IMR-90 (cell line): ENCODE measurements at regions not wholly inside any gene's neighbourhood (a gene's known extent, or its start where the extent isn't known, plus 50 kb on each side); places are given as distances from the start of the nearest gene placed in this dataset.

Experiments used
- ATAC-seq: fragments of 200-7000 bp; cut with Tn5 transposase; 2 replicates; pipeline ENCODE4 v1.9.1; 2020; ENCODE audit warnings: low read depth, mild to moderate bottlenecking, moderate library complexity
- BruUV-seq: library from RNA; stranded (reverse); fragments of 400-500 nt; replicated peaks from 2 replicates; lab custom pipeline; 2021; lab: Mats Ljungman, UMichigan
- CTCF ChIA-PET: fragments of 300-600 bp; formaldehyde crosslinking; extraction: SDS; loops from one replicate; lab custom pipeline; 2021; ENCODE audit warnings: antibody characterized with exemption; lab: Yijun Ruan, JAX
- POLR2A ChIA-PET: fragments of 300-600 bp; sonication (Branson Sonifier 250); formaldehyde crosslinking; loops from one replicate; lab custom pipeline; 2022; ENCODE audit warnings: antibody characterized with exemption; ENCODE audit not compliant: unreplicated experiment; lab: Charles Lee
- DNase-seq: peaks from one replicate; pipeline ENCODE4 v3.0.0; 2013
- H2AFZ ChIP-seq: replicated peaks from 2 replicates; pipeline ENCODE3; 2013; ENCODE audit warnings: low read length, mild to moderate bottlenecking; ENCODE audit not compliant: poor library complexity
- H2AK5ac ChIP-seq: 2 replicates; pipeline ENCODE4 v1.6.1; 2013; ENCODE audit warnings: low read depth, low read length, inconsistent platforms
- H2AK9ac ChIP-seq: replicated peaks from 2 replicates; pipeline ENCODE3; 2013; ENCODE audit warnings: mild to moderate bottlenecking, low read depth, low read length, moderate library complexity; ENCODE audit not compliant: poor library complexity
- H2BK120ac ChIP-seq: 2 replicates; pipeline ENCODE4 v1.6.1; 2013; ENCODE audit warnings: low read depth, low read length, inconsistent platforms
- H2BK15ac ChIP-seq: 3 replicates; pipeline ENCODE4 v1.6.1; 2013; ENCODE audit warnings: low read depth, low read length, inconsistent platforms
- H2BK20ac ChIP-seq: 2 replicates; pipeline ENCODE4 v1.6.1; 2013; ENCODE audit warnings: low read depth, mild to moderate bottlenecking, inconsistent platforms, low read length, moderate library complexity
- H2BK5ac ChIP-seq: 2 replicates; pipeline ENCODE4 v1.6.1; 2013; ENCODE audit warnings: mild to moderate bottlenecking, low read depth, low read length, inconsistent platforms; ENCODE audit not compliant: poor library complexity, severe bottlenecking
- H3K14ac ChIP-seq: replicated peaks from 2 replicates; pipeline ENCODE4 v1.6.1; 2013; ENCODE audit warnings: low read depth, low read length, inconsistent platforms
- H3K18ac ChIP-seq: 2 replicates; pipeline ENCODE4 v1.6.1; 2013; ENCODE audit warnings: low read depth, low read length, control low read depth
- H3K23ac ChIP-seq: 2 replicates; pipeline ENCODE4 v1.6.1; 2013; ENCODE audit warnings: low read depth, low read length, inconsistent platforms
- H3K27ac ChIP-seq: 2 replicates; pipeline ENCODE4 v1.5.1; 2013; ENCODE audit warnings: mild to moderate bottlenecking, control low read depth, low read length; ENCODE audit not compliant: insufficient read depth
- H3K27me3 ChIP-seq: 2 replicates; pipeline ENCODE4 v1.6.1; 2013; ENCODE audit warnings: low read length; ENCODE audit not compliant: control insufficient read depth, insufficient read depth
- H3K36me3 ChIP-seq: 2 replicates; pipeline ENCODE4 v1.6.1; 2013; ENCODE audit warnings: low read length, mixed read lengths; ENCODE audit not compliant: control insufficient read depth, insufficient read depth
- H3K4ac ChIP-seq: 2 replicates; pipeline ENCODE4 v1.6.1; 2013; ENCODE audit warnings: low read depth, low read length, inconsistent platforms
- H3K4me1 ChIP-seq: 2 replicates; pipeline ENCODE4 v1.6.1; 2013; ENCODE audit warnings: low read length, mixed read lengths; ENCODE audit not compliant: control insufficient read depth, insufficient read depth
- H3K4me2 ChIP-seq: 2 replicates; pipeline ENCODE4 v1.6.1; 2013; ENCODE audit warnings: low read depth, mild to moderate bottlenecking, control low read depth, low read length, moderate library complexity
- H3K4me3 ChIP-seq: 2 replicates; pipeline ENCODE4 v1.5.1; 2013; ENCODE audit warnings: low read depth, mild to moderate bottlenecking, control low read depth, low read length, moderate library complexity; ENCODE audit not compliant: insufficient read depth
- H3K56ac ChIP-seq: 2 replicates; pipeline ENCODE4 v1.6.1; 2013; ENCODE audit warnings: low read length, inconsistent platforms; ENCODE audit not compliant: insufficient read depth; ENCODE audit errors: extremely low read depth
- H3K79me1 ChIP-seq, 2 experiments: 2 replicates each; pipeline ENCODE4 v1.6.1; 2013; ENCODE audit warnings: low read length in 2 of 2, inconsistent platforms in 1 of 2, low read depth in 1 of 2
- H3K9ac ChIP-seq: 2 replicates; pipeline ENCODE4 v1.6.1; 2013; ENCODE audit warnings: low read depth, low read length, control low read depth
- H3K9me1 ChIP-seq: 2 replicates; pipeline ENCODE4 v1.6.1; 2013; ENCODE audit warnings: low read length, inconsistent platforms; ENCODE audit not compliant: insufficient read depth
- H3K9me3 ChIP-seq: 2 replicates; pipeline ENCODE4 v1.6.1; 2013; ENCODE audit warnings: low read length; ENCODE audit not compliant: control insufficient read depth, insufficient read depth
- H4K20me1 ChIP-seq: 2 replicates; pipeline ENCODE4 v1.6.1; 2013; ENCODE audit warnings: low read length, inconsistent platforms; ENCODE audit not compliant: insufficient read depth
- H4K5ac ChIP-seq: 2 replicates; pipeline ENCODE4 v1.6.1; 2013; ENCODE audit warnings: mild to moderate bottlenecking, low read depth, low read length, control low read depth
- H4K8ac ChIP-seq, 2 experiments: 2 replicates each; pipeline ENCODE4 v1.6.1; 2013; ENCODE audit warnings: low read depth in 2 of 2, low read length in 2 of 2, control low read depth in 1 of 2, inconsistent platforms in 1 of 2
- H4K91ac ChIP-seq: 2 replicates; pipeline ENCODE4 v1.6.1; 2013; ENCODE audit warnings: low read depth, low read length, inconsistent platforms; ENCODE audit not compliant: insufficient read depth
- CHD1 ChIP-seq: IDR thresholded peaks from 2 replicates; pipeline ENCODE4 v1.6.1; 2012; ENCODE audit warnings: low read depth, low read length, improper control_type of control experiment
- CTCF ChIP-seq: conservative IDR thresholded peaks from 2 replicates; pipeline ENCODE4 v1.5.1; 2012; ENCODE audit warnings: mild to moderate bottlenecking, low read depth, low read length, improper control_type of control experiment
- MAFK ChIP-seq: IDR thresholded peaks from 2 replicates; pipeline ENCODE4 v1.6.1; 2012; ENCODE audit warnings: low read depth, low read length, improper control_type of control experiment
- MXI1 ChIP-seq: IDR thresholded peaks from 2 replicates; pipeline ENCODE4 v1.6.1; 2012; ENCODE audit warnings: low read depth, mild to moderate bottlenecking, low read length, moderate library complexity, borderline replicate concordance
- NFE2L2 ChIP-seq: fragments of 150-350 bp; IDR thresholded peaks from 2 replicates; pipeline ENCODE4 v1.6.1; 2016; ENCODE audit warnings: low read depth, mild to moderate bottlenecking, low read length
- RCOR1 ChIP-seq: IDR thresholded peaks from 2 replicates; pipeline ENCODE4 v1.6.1; 2012; ENCODE audit warnings: mild to moderate bottlenecking, low read length, improper control_type of control experiment; ENCODE audit not compliant: insufficient replicate concordance
- RFX5 ChIP-seq: IDR thresholded peaks from 2 replicates; pipeline ENCODE4 v1.8.0; 2012; ENCODE audit warnings: low read depth, mild to moderate bottlenecking, low read length, moderate library complexity
- SMC3 ChIP-seq: fragments of 150-350 bp; IDR thresholded peaks from 2 replicates; pipeline ENCODE4 v1.6.1; 2016; ENCODE audit warnings: low read depth, mild to moderate bottlenecking, antibody characterized with exemption, low read length, moderate library complexity
- USF2 ChIP-seq: fragments of 150-350 bp; IDR thresholded peaks from 2 replicates; pipeline ENCODE4 v1.6.1; 2017; ENCODE audit warnings: mild to moderate bottlenecking, antibody characterized with exemption, low read length, low read depth
- dilution Hi-C: fragments of 300-500 bp; cut with HindIII; formaldehyde crosslinking; loops from one replicate; pipeline ENCODE4 v1.14.3; 2018; ENCODE audit warnings: low sequenced_read_pairs; ENCODE audit not compliant: unreplicated experiment
- in situ Hi-C: fragments of 300-500 bp; cut with MboI; formaldehyde crosslinking; loops from 3 replicates; pipeline ENCODE4 v1.14.3; 2019; ENCODE audit warnings: low sequenced_read_pairs, inconsistent platforms, mixed read lengths
- intact Hi-C: fragments of 100-400 bp; cut with micrococcal nuclease; formaldehyde crosslinking; loops from 2 replicates; pipeline ENCODE4 v1.10.0; 2022
- TF ChIP-seq, protein P1 (sequence below): fragments of 150-350 bp; IDR thresholded peaks from 2 replicates; pipeline ENCODE4 v1.6.1; 2016; ENCODE audit warnings: low read depth, mild to moderate bottlenecking, low read length, moderate library complexity, borderline replicate concordance

DNA sequence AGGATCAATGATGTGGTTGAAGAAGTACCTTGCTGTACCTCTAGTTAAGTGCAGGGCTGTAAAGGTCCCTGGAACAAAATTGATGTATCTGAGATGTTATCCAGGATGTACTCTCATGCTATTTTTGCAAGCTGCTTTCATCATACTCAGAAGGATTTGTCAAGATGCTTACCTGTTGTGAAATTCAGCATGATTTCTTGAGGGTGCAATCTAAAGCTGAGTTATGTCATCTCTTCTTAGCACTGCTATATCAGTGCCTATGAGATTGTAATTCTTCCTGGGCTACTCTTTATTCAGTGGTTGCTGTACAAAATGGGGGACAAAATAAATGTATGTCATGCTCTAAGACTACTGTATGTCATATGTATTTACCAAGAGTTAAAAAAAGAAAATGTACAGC, 340.7 kb upstream of the LMO3 start:
- dilution Hi-C loops (no loop called here), intact Hi-C loops (no loop called here), in situ Hi-C loops (no loop called here)
- Histone ChIP-seq H2AK5ac (no peak overlapping the region), H2BK20ac (no peak overlapping the region), H3K9me1 (no peaks in the 10 kb centered on the region), H3K23ac (no peak overlapping the region), H3K79me1 (no peaks in the 10 kb centered on the region), H3K4me1 (no peaks in the 10 kb centered on the region), H4K8ac (no peak overlapping the region), H3K9me3 (peaks cover 8% of the 10 kb centered on the region), H3K27me3 (no peaks in the 10 kb centered on the region), H4K20me1 (no peaks in the 10 kb centered on the region), H4K91ac (no peak overlapping the region), H2BK15ac (no peak overlapping the region), H3K27ac (no peak overlapping the region), H2AFZ (no peak overlapping the region), H2AK9ac (no peak overlapping the region), H4K5ac (no peak overlapping the region), H3K4me3 (no peak overlapping the region), H3K4ac (no peak overlapping the region), H3K18ac (no peak overlapping the region), H2BK120ac (no peak overlapping the region), H3K56ac (no peak overlapping the region), H3K4me2 (no peak overlapping the region), H3K14ac (no peak overlapping the region), H3K9ac (no peak overlapping the region), H3K36me3 (no peaks in the 10 kb centered on the region), H2BK5ac (no peak overlapping the region)
- no peak for ATAC-seq
- TF ChIP-seq NFE2L2 (no peak), MAFK (no peak), RCOR1 (no peak), USF2 (no peak), MXI1 (no peak), SMC3 (no peak), RFX5 (no peak), CHD1 (no peak), CTCF (no peak)
- TF ChIP-seq, protein P1, sequence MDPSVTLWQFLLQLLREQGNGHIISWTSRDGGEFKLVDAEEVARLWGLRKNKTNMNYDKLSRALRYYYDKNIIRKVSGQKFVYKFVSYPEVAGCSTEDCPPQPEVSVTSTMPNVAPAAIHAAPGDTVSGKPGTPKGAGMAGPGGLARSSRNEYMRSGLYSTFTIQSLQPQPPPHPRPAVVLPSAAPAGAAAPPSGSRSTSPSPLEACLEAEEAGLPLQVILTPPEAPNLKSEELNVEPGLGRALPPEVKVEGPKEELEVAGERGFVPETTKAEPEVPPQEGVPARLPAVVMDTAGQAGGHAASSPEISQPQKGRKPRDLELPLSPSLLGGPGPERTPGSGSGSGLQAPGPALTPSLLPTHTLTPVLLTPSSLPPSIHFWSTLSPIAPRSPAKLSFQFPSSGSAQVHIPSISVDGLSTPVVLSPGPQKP = no peak
- CTCF ChIA-PET = no interaction called here
- BruUV-seq = no TSS peak
- POLR2A ChIA-PET = no interaction called here
- no peak for DNase-seq
